K562 (cell line): ENCODE measurements at regions not wholly inside any gene's neighbourhood (a gene's known extent, or its start where the extent isn't known, plus 50 kb on each side); places are given as distances from the start of the nearest gene placed in this dataset.

ENCODE experiments used
- ATAC-seq: fragments of 200-7000 bp; cut with Tn5 transposase; 3 replicates; pipeline ENCODE4 v1.9.1; 2020; ENCODE audit warnings: moderate library complexity
- BruUV-seq: library from RNA; stranded (reverse); fragments of 400-500 nt; replicated peaks from 2 replicates; lab custom pipeline; 2021; lab: Mats Ljungman, UMichigan
- CTCF ChIA-PET: fragments of 300-600 bp; formaldehyde crosslinking; extraction: SDS; loops from one replicate; lab custom pipeline; 2021; ENCODE audit warnings: low intra/inter-chr PET ratio; lab: Yijun Ruan, JAX
- POLR2A ChIA-PET: fragments of 300-600, 350-650 bp; sonication (Branson Sonifier 250); formaldehyde crosslinking; extraction: SDS; loops from one replicate; lab custom pipeline; 2021; ENCODE audit warnings: antibody characterized with exemption, inconsistent platforms; lab: Yijun Ruan, JAX
- DNase-seq, 4 experiments: peaks; one replicate each; pipeline versions ENCODE4 v3.0.0 to v3.0.0-alpha.2; 2011 to 2018; ENCODE audit warnings: low spot score in 3 of 4, mixed read lengths in 3 of 4; ENCODE audit errors: extremely low read depth in 1 of 4
- FAIRE-seq: peaks from 2 replicates; lab custom pipeline; 2011; peaks lifted over from hg19 to GRCh38; lab: Jason Lieb, UNC
- H2AFZ ChIP-seq: 2 replicates; pipeline ENCODE4 v1.6.0; 2011; ENCODE audit warnings: low read depth, low read length, control low read depth, inconsistent platforms
- H3K27ac ChIP-seq: fragments of 200-600 bp; 3 replicates; pipeline ENCODE4 v1.8.0; 2011; ENCODE audit warnings: low read depth, mild to moderate bottlenecking, control low read depth, inconsistent platforms, low read length, moderate library complexity, mixed read lengths; ENCODE audit errors: extremely low read depth
- H3K27me3 ChIP-seq, 2 experiments: fragments of 300-600 bp in 1 of 2; 2 replicates in 1 of 2; 3 replicates in 1 of 2; pipeline versions ENCODE4 v1.6.0 to v1.8.0; 2011; ENCODE audit warnings: inconsistent platforms in 2 of 2, low read length in 2 of 2, mild to moderate bottlenecking in 1 of 2, mixed read lengths in 1 of 2, moderate library complexity in 1 of 2; ENCODE audit not compliant: control insufficient read depth in 2 of 2, insufficient read depth in 2 of 2
- H3K36me3 ChIP-seq: fragments of 300-600 bp; 3 replicates; pipeline ENCODE4 v1.8.0; 2011; ENCODE audit warnings: mild to moderate bottlenecking, low read length, inconsistent platforms; ENCODE audit not compliant: control insufficient read depth, insufficient read depth
- H3K4me1 ChIP-seq, 2 experiments: fragments of 200-600 bp in 1 of 2; replicated peaks in 1 of 2; 2 replicates in 1 of 2; 3 replicates in 1 of 2; pipeline versions ENCODE4 v1.5.1 to v1.8.0; 2011; ENCODE audit warnings: inconsistent platforms in 2 of 2, low read length in 2 of 2, mild to moderate bottlenecking in 1 of 2, mixed read lengths in 1 of 2, moderate library complexity in 1 of 2; ENCODE audit not compliant: control insufficient read depth in 2 of 2, insufficient read depth in 2 of 2
- H3K4me2 ChIP-seq: 2 replicates; pipeline ENCODE4 v1.6.1; 2011; ENCODE audit warnings: low read length, control low read depth, inconsistent platforms, mixed read lengths; ENCODE audit not compliant: insufficient read depth
- H3K4me3 ChIP-seq: fragments of 200-600 bp; sonication (generic), shearing (Covaris generic); 2 replicates; pipeline ENCODE4 v1.5.1; 2016; ENCODE audit warnings: control low read depth, inconsistent platforms
- H3K79me2 ChIP-seq: fragments of 200-600 bp; 3 replicates; pipeline ENCODE4 v1.8.0; 2011; ENCODE audit warnings: low read length, inconsistent platforms; ENCODE audit not compliant: control insufficient read depth, insufficient read depth
- H3K9ac ChIP-seq, 2 experiments: 2 replicates each; pipeline versions ENCODE4 v1.6.0 to v1.6.1; 2011; ENCODE audit warnings: low read depth in 2 of 2, low read length in 2 of 2, control low read depth in 1 of 2, inconsistent platforms in 1 of 2, mild to moderate bottlenecking in 1 of 2, mixed read lengths in 1 of 2; ENCODE audit not compliant: insufficient read depth in 1 of 2
- H3K9me1 ChIP-seq: one replicate; pipeline ENCODE4 v1.6.0; 2011; ENCODE audit warnings: inconsistent platforms, mild to moderate bottlenecking, low read length, moderate library complexity; ENCODE audit not compliant: control insufficient read depth, insufficient read depth
- H3K9me3 ChIP-seq: replicated peaks from 2 replicates; pipeline ENCODE4 v1.5.1; 2011; ENCODE audit warnings: low read depth, low read length, inconsistent platforms; ENCODE audit not compliant: control insufficient read depth, insufficient read depth
- H4K20me1 ChIP-seq: replicated peaks from 2 replicates; pipeline ENCODE4 v1.6.1; 2011; ENCODE audit warnings: low read length, inconsistent platforms, mixed read lengths; ENCODE audit not compliant: control insufficient read depth, insufficient read depth
- ATF1 ChIP-seq, 2 experiments: fragments of 450-650 bp in 1 of 2; IDR thresholded peaks; 2 replicates each; pipeline ENCODE4 v1.6.1; 2016; ENCODE audit warnings: missing compliant biosample characterization in 1 of 2, missing genetic modification characterization in 1 of 2
- ELF4 ChIP-seq: fragments of 450-650 bp; formaldehyde crosslinking; IDR thresholded peaks from 2 replicates; pipeline ENCODE4 v1.4.0; 2022; ENCODE audit warnings: missing genetic modification characterization
- ERF ChIP-seq: fragments of 450-650 bp; formaldehyde crosslinking; IDR thresholded peaks from 2 replicates; pipeline ENCODE4 v1.4.0; 2020; ENCODE audit warnings: mild to moderate bottlenecking, mixed read lengths
- ESRRA ChIP-seq: fragments of 450-650 bp; IDR thresholded peaks from 2 replicates; pipeline ENCODE4 v1.6.1; 2014; ENCODE audit warnings: low read depth, mild to moderate bottlenecking, moderate library complexity, borderline replicate concordance
- ETV6 ChIP-seq, 3 experiments: fragments of 150-350 bp in 1 of 3; sonication (generic) in 1 of 3; formaldehyde crosslinking in 1 of 3; IDR thresholded peaks; 2 replicates each; pipeline versions ENCODE4 v1.6.1 to v1.8.0; 2014 to 2022; ENCODE audit warnings: borderline replicate concordance in 2 of 3, low read depth in 2 of 3, antibody characterized with exemption in 1 of 3, low read length in 1 of 3, mild to moderate bottlenecking in 1 of 3, missing genetic modification reagents in 1 of 3
- FOS ChIP-seq: IDR thresholded peaks from 3 replicates; pipeline ENCODE4 v1.6.1; 2011; ENCODE audit not compliant: insufficient read length; ENCODE audit errors: extremely low read depth
- HNRNPLL ChIP-seq: fragments of 200-400 bp; formaldehyde crosslinking; IDR thresholded peaks from 2 replicates; pipeline ENCODE4 v1.6.1; 2017; ENCODE audit warnings: low read length, low read depth, mild to moderate bottlenecking; ENCODE audit not compliant: poor library complexity, severe bottlenecking
- HSF4 ChIP-seq: fragments of 250-450 bp; sonication (Bioruptor Pico); IDR thresholded peaks from 2 replicates; pipeline ENCODE4 v2.1.2; 2022; ENCODE audit warnings: mild to moderate bottlenecking, moderate library complexity, borderline replicate concordance
- MTA2 ChIP-seq: fragments of 450-650 bp; IDR thresholded peaks from 2 replicates; pipeline ENCODE4 v1.6.1; 2016; ENCODE audit warnings: low read depth
- NFIX ChIP-seq: fragments of 250-450 bp; sonication (Bioruptor Pico); IDR thresholded peaks from 2 replicates; pipeline ENCODE4 v1.4.0; 2020; ENCODE audit warnings: low read depth, mild to moderate bottlenecking, moderate library complexity
- NFRKB ChIP-seq: fragments of 450-650 bp; IDR thresholded peaks from 2 replicates; pipeline ENCODE4 v1.6.1; 2016; ENCODE audit warnings: low read depth
- PHF8 ChIP-seq: fragments of 200-600 bp; sonication (generic); IDR thresholded peaks from 2 replicates; pipeline ENCODE4 v1.6.1; 2012; ENCODE audit warnings: mixed run types, mild to moderate bottlenecking, inconsistent platforms, low read length, moderate library complexity, borderline replicate concordance
- POLR3A ChIP-seq: IDR thresholded peaks from 2 replicates; pipeline ENCODE4 v1.6.1; 2011; ENCODE audit warnings: borderline replicate concordance, mild to moderate bottlenecking, moderate library complexity; ENCODE audit not compliant: insufficient read length, insufficient read depth; ENCODE audit errors: extremely low read depth
- RAD21 ChIP-seq, 2 experiments: fragments of 250-450 bp in 1 of 2; fragments of 450-650 bp in 1 of 2; sonication (Bioruptor Pico) in 1 of 2; formaldehyde crosslinking in 1 of 2; IDR thresholded peaks in 1 of 2; conservative IDR thresholded peaks in 1 of 2; 2 replicates each; pipeline versions ENCODE4 v1.4.0 to v1.8.0; 2020 to 2022; ENCODE audit warnings: mild to moderate bottlenecking in 2 of 2, moderate library complexity in 1 of 2
- TCF3 ChIP-seq: sonication (generic); formaldehyde crosslinking; IDR thresholded peaks from 2 replicates; pipeline ENCODE4 v1.4.0; 2020; ENCODE audit warnings: mild to moderate bottlenecking, missing genetic modification reagents
- ZNF174 ChIP-seq: fragments of 250-450 bp; sonication (Bioruptor Pico); IDR thresholded peaks from 2 replicates; pipeline ENCODE4 v1.4.0; 2020; ENCODE audit warnings: mild to moderate bottlenecking
- ZNF592 ChIP-seq: fragments of 450-650 bp; IDR thresholded peaks from 2 replicates; pipeline ENCODE4 v1.6.1; 2017; ENCODE audit warnings: antibody characterized with exemption, mild to moderate bottlenecking
- WGBS: fragments of 100-300 bp; shearing (Covaris generic); methylation state at CpG from one replicate; pipeline ENCODE4 v1.1.6; 2016; ENCODE audit warnings: low coverage, mixed read lengths; ENCODE audit not compliant: insufficient coverage; ENCODE audit errors: missing lambda C conversion rate; 5-methylcytosine and 5-hydroxymethylcytosine counted together
- in situ Hi-C: fragments of 300-500 bp; cut with MboI; formaldehyde crosslinking; loops from 4 replicates; pipeline ENCODE4 v1.15.0; 2018; ENCODE audit warnings: inconsistent platforms, mixed read lengths
- intact Hi-C: fragments of 100-400 bp; cut with micrococcal nuclease; formaldehyde crosslinking; loops from 2 replicates; pipeline ENCODE4 v1.14.2; 2022
- TF ChIP-seq, protein P1 (sequence below): fragments of 250-450 bp; sonication (Bioruptor Pico); IDR thresholded peaks from 2 replicates; pipeline ENCODE4 v1.8.0; 2022; ENCODE audit warnings: inconsistent platforms

- Histone ChIP-seq H4K20me1 (no peaks in the 10 kb centered on the region), H3K4me3 (no peak overlapping the region), H3K36me3 (no peaks in the 10 kb centered on the region), H3K4me1 (no peaks in the 10 kb centered on the region), H3K27ac (no peak overlapping the region), H3K9ac (no peak overlapping the region), H3K9me1 (no peaks in the 10 kb centered on the region), H2AFZ (no peak overlapping the region), H3K79me2 (no peaks in the 10 kb centered on the region), H3K4me2 (no peak overlapping the region), H3K27me3 (no peaks in the 10 kb centered on the region), H3K9me3 (no peaks in the 10 kb centered on the region)
- ChIA-PET POLR2A (no interaction called here), CTCF (no interaction called here)
- BruUV-seq: no TSS peak
- in situ Hi-C loops (no loop called here), intact Hi-C loops (no loop called here)
- FAIRE-seq (no peak), ATAC-seq (no peak), DNase-seq (no peak)
- WGBS: 0% methylated on average over 1 of the region's 1 CpG
- TF ChIP-seq ESRRA: no peak
- no peak for TF ChIP-seq MTA2
- TF ChIP-seq ETV6 (IDR thresholded peaks at IDR 0.05; ENCODE audit: borderline replicate concordance in 1 of 2, low read depth in 2 of 2, low read length in 1 of 2): no peak
- TF ChIP-seq ETV6 (CRISPR knock-in tag; IDR thresholded peaks at IDR 0.05; ENCODE audit: borderline replicate concordance): no peak
- no peak for TF ChIP-seq ELF4 (CRISPR knock-in tag)
- TF ChIP-seq POLR3A: no peak
- no peak for TF ChIP-seq NFRKB
- TF ChIP-seq, protein P1, sequence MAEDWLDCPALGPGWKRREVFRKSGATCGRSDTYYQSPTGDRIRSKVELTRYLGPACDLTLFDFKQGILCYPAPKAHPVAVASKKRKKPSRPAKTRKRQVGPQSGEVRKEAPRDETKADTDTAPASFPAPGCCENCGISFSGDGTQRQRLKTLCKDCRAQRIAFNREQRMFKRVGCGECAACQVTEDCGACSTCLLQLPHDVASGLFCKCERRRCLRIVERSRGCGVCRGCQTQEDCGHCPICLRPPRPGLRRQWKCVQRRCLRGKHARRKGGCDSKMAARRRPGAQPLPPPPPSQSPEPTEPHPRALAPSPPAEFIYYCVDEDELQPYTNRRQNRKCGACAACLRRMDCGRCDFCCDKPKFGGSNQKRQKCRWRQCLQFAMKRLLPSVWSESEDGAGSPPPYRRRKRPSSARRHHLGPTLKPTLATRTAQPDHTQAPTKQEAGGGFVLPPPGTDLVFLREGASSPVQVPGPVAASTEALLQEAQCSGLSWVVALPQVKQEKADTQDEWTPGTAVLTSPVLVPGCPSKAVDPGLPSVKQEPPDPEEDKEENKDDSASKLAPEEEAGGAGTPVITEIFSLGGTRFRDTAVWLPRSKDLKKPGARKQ (CRISPR knock-in tag): no peak
- TF ChIP-seq TCF3 (CRISPR knock-in tag): no peak
- TF ChIP-seq ZNF592: no peak
- no peak for TF ChIP-seq HNRNPLL
- no peak for TF ChIP-seq NFIX (CRISPR knock-in tag)
- no peak for TF ChIP-seq PHF8
- TF ChIP-seq ATF1 (CRISPR knock-in tag; IDR thresholded peaks at IDR 0.05): no peak
- TF ChIP-seq ATF1 (tag; IDR thresholded peaks at IDR 0.05): no peak
- TF ChIP-seq HSF4 (CRISPR knock-in tag): no peak
- TF ChIP-seq ERF (CRISPR knock-in tag): no peak
- no peak for TF ChIP-seq ZNF174 (CRISPR knock-in tag)
- no peak for TF ChIP-seq FOS
- no peak for TF ChIP-seq RAD21 (CRISPR knock-in tag; conservative IDR thresholded peaks at IDR 0.05 in 1 of 2, IDR thresholded peaks at IDR 0.05 in 1 of 2)
Measured at GRCh38 chr18:44216169-44216568, 464.5 kb upstream of the SETBP1 start.
